Activated naive CD8-positive, alpha-beta T cell treated with anti-CD3 and anti-CD28 coated beads, Interleukin-2, amount 50 U/mL, for 24 hours (primary cell): ENCODE measurements at regions not wholly inside any gene's neighbourhood (a gene's known extent, or its start where the extent isn't known, plus 50 kb on each side); places are given as distances from the start of the nearest gene placed in this dataset.
A peak's percentile ranks its signal among the peaks of the same experiment; 100 is the strongest.

Experiments used
- ATAC-seq: fragments of 150-1000 bp; cut with Tn5 transposase; one replicate; pipeline ENCODE4 v1.10.0; 2021
- DNase-seq: peaks from one replicate; pipeline ENCODE4 v3.0.0; 2021
- H3K27ac Mint-ChIP-seq: one replicate; pipeline ENCODE4 v1.8.0; 2021; ENCODE audit warnings: mild to moderate bottlenecking, mixed read lengths
- H3K27me3 Mint-ChIP-seq: one replicate; pipeline ENCODE4 v1.8.0; 2021; ENCODE audit warnings: mixed read lengths
- H3K36me3 Mint-ChIP-seq: one replicate; pipeline ENCODE4 v1.8.0; 2021; ENCODE audit warnings: low read depth, mixed read lengths
- H3K4me1 Mint-ChIP-seq: one replicate; pipeline ENCODE4 v1.8.0; 2021; ENCODE audit warnings: mixed read lengths
- H3K4me3 Mint-ChIP-seq: one replicate; pipeline ENCODE4 v1.8.0; 2021; ENCODE audit warnings: mild to moderate bottlenecking, moderate library complexity, mixed read lengths
- H3K9me3 Mint-ChIP-seq: one replicate; pipeline ENCODE4 v1.8.0; 2021; ENCODE audit warnings: mixed read lengths

- no peak for ATAC-seq
- Mint-ChIP-seq H3K27me3 (peaks cover 5% of the 10 kb centered on the region), H3K4me3 (no peak overlapping the region)
Observed at GRCh38 chr12:107271523-107271922, 178.2 kb upstream of the CRY1 start.

DNA sequence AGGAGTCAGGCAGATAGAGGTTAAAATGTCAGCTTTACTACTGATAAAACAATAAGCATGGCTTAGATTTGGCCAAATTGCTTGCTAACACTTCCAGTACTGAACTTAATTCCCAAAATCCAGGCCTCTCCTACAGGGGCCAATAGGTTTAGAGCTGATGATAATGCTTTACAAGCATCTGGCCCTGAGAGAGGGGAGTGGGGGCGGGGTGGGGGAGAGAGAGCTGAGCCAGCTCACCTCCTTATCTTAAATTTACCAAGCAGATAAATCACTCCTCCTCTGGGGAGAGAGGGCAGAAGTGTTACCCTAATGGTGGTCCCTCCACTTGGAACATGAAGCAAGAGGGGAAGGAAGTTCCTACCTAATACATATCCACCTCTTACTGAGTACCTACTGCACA is 182.2 kb upstream of the CRY1 start:
- Mint-ChIP-seq H3K36me3 (peaks cover 3% of the 10 kb centered on the region), H3K9me3 (peaks cover 4% of the 10 kb centered on the region), H3K4me1 (no peaks in the 10 kb centered on the region), H3K27me3 (peaks cover 7% of the 10 kb centered on the region), H3K27ac (no peak overlapping the region), H3K4me3 (no peak overlapping the region)
- DNase-seq: no peak
- ATAC-seq: no peak

More at GRCh38 chr12:107271523-107271922, 178.2 kb upstream of the CRY1 start:
- no peak for DNase-seq
- Mint-ChIP-seq H3K27ac (no peak overlapping the region), H3K9me3 (no peaks in the 10 kb centered on the region), H3K4me1 (no peaks in the 10 kb centered on the region), H3K36me3 (no peaks in the 10 kb centered on the region)

- H3K36me3 Mint-ChIP-seq: peaks cover 3% of the 10 kb centered on the region
- no peak for ATAC-seq
- no peaks in the 10 kb centered on the region for H3K4me1 Mint-ChIP-seq
- peaks cover 4% of the 10 kb centered on the region for H3K9me3 Mint-ChIP-seq
- no peak for DNase-seq
- H3K27me3 Mint-ChIP-seq: peaks cover 7% of the 10 kb centered on the region
- no peak overlapping the region for H3K4me3 Mint-ChIP-seq
- H3K27ac Mint-ChIP-seq: no peak overlapping the region
Observed at GRCh38 chr12:107277855-107278254, 184.5 kb upstream of the CRY1 start.

- H3K4me1 Mint-ChIP-seq: peaks cover 3% of the 10 kb centered on the region
- no peak overlapping the region for H3K27ac Mint-ChIP-seq
- DNase-seq (no peak), ATAC-seq (no peak)
- peaks cover 4% of the 10 kb centered on the region for H3K9me3 Mint-ChIP-seq
- H3K27me3 Mint-ChIP-seq: peaks cover 2% of the 10 kb centered on the region
- H3K36me3 Mint-ChIP-seq: peaks cover 3% of the 10 kb centered on the region
- H3K4me3 Mint-ChIP-seq: no peak overlapping the region
Observed at GRCh38 chr12:107282628-107283027, 189.3 kb upstream of the CRY1 start.

GRCh38 chr12:107283652-107284051 is 190.3 kb upstream of the CRY1 start:
- Mint-ChIP-seq H3K36me3 (no peaks in the 10 kb centered on the region), H3K4me3 (no peak overlapping the region), H3K27me3 (no peaks in the 10 kb centered on the region), H3K27ac (no peak overlapping the region), H3K9me3 (no peaks in the 10 kb centered on the region), H3K4me1 (peaks cover 8% of the 10 kb centered on the region)
- ATAC-seq (no peak), DNase-seq (no peak)

GRCh38 chr12:107284692-107285091 is 191.3 kb upstream of the CRY1 start:
- Mint-ChIP-seq H3K36me3 (no peaks in the 10 kb centered on the region), H3K27me3 (no peaks in the 10 kb centered on the region)
- no peak for DNase-seq

GRCh38 chr12:107287436-107288413 is 194.4 kb upstream of the CRY1 start:
- H3K9me3 Mint-ChIP-seq: no peaks in the 10 kb centered on the region
- peaks cover 8% of the 10 kb centered on the region for H3K4me1 Mint-ChIP-seq
- no peak overlapping the region for H3K4me3 Mint-ChIP-seq
- ATAC-seq (peak; percentile 89), DNase-seq (peak; percentile 6)
- no peaks in the 10 kb centered on the region for H3K27me3 Mint-ChIP-seq
- H3K27ac Mint-ChIP-seq: no peak overlapping the region
- no peaks in the 10 kb centered on the region for H3K36me3 Mint-ChIP-seq

More at GRCh38 chr12:107284692-107285091, 191.3 kb upstream of the CRY1 start:
- ATAC-seq: no peak
- H3K4me3 Mint-ChIP-seq: no peak overlapping the region
- H3K9me3 Mint-ChIP-seq: no peaks in the 10 kb centered on the region
- H3K4me1 Mint-ChIP-seq: peaks cover 8% of the 10 kb centered on the region
- no peak overlapping the region for H3K27ac Mint-ChIP-seq

GRCh38 chr12:107288414-107289127 is 195.2 kb upstream of the CRY1 start:
- no peak overlapping the region for H3K27ac Mint-ChIP-seq
- H3K4me3 Mint-ChIP-seq: no peak overlapping the region
- H3K9me3 Mint-ChIP-seq: no peaks in the 10 kb centered on the region
- H3K27me3 Mint-ChIP-seq: no peaks in the 10 kb centered on the region
- ATAC-seq (no peak), DNase-seq (no peak)
- H3K36me3 Mint-ChIP-seq: no peaks in the 10 kb centered on the region
- H3K4me1 Mint-ChIP-seq: peaks cover 8% of the 10 kb centered on the region

- no peaks in the 10 kb centered on the region for H3K9me3 Mint-ChIP-seq
- DNase-seq: no peak
- no peaks in the 10 kb centered on the region for H3K36me3 Mint-ChIP-seq
- H3K27me3 Mint-ChIP-seq: no peaks in the 10 kb centered on the region
- no peak overlapping the region for H3K27ac Mint-ChIP-seq
- H3K4me3 Mint-ChIP-seq: no peak overlapping the region
- peaks cover 8% of the 10 kb centered on the region for H3K4me1 Mint-ChIP-seq
- no peak for ATAC-seq
Observed at GRCh38 chr12:107291018-107291417, 197.7 kb upstream of the CRY1 start.

DNA sequence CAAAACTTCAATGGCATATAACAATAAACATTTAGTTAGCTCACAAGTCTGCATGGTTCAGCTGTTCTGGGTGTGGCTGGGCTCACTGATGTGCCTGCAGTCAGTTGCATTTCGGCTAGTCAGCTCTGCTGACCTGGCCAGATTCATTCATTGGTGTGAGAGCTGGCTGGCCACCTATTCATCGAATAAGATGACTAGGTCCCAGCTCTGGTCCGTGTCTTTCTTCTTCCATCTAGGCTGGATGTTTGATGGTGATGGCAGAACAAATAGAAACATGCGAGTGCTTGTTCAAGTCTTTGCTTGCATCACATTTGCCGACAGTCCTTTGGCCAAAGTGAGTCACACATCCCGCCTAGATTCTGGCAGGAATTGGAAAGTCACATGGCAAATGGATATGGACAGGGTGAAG is 203.3 kb upstream of the CRY1 start:
- peaks cover 4% of the 10 kb centered on the region for H3K4me1 Mint-ChIP-seq
- no peaks in the 10 kb centered on the region for H3K9me3 Mint-ChIP-seq
- no peak for DNase-seq

DNA sequence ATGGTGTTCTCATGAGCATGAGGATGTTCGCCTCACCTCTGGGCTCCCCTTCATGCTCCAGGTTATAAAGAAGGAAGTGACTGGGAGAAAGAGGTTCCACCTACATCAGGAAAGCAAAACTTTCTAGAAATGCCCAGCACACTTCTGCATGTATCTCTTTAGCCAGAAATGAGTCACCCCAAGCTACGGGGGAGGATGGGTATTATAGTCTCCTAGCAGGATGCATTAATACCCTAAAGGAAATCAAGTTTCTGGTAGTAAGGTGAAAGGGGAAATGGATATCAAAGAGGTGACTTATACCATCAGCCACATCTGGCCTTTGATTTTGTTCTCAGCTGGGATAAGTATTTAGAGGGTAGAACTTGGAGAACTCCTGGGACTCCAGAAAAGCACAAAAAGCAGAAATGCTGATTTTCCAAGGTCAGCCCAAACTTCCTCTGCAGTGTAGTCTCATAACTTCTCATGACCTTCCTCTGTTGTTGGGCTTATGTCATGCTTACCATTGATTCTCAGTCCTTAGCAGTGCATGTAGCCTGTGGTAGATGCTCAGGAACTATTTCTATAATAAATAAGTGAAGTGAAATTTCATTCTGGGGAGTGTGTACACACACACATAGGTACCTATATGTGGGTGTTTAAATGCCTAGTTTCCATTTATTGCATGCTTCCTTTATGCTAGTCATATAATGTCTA is 209.4 kb upstream of the CRY1 start:
- Mint-ChIP-seq H3K36me3 (no peaks in the 10 kb centered on the region), H3K27me3 (no peaks in the 10 kb centered on the region), H3K4me3 (no peak overlapping the region), H3K27ac (no peak overlapping the region), H3K9me3 (no peaks in the 10 kb centered on the region), H3K4me1 (peaks cover 8% of the 10 kb centered on the region)
- ATAC-seq: peak; percentile 49
- no peak for DNase-seq

More for the DNA sequence above, 203.3 kb upstream of the CRY1 start:
- no peak overlapping the region for H3K27ac Mint-ChIP-seq
- no peak for ATAC-seq
- no peaks in the 10 kb centered on the region for H3K36me3 Mint-ChIP-seq
- no peaks in the 10 kb centered on the region for H3K27me3 Mint-ChIP-seq
- H3K4me3 Mint-ChIP-seq: no peak overlapping the region

GRCh38 chr12:107304588-107305532 is 211.5 kb upstream of the CRY1 start:
- DNase-seq (no peak), ATAC-seq (peak; percentile 86)
- Mint-ChIP-seq H3K36me3 (no peaks in the 10 kb centered on the region), H3K27me3 (no peaks in the 10 kb centered on the region), H3K9me3 (no peaks in the 10 kb centered on the region), H3K4me3 (no peak overlapping the region), H3K4me1 (peaks cover 17% of the 10 kb centered on the region), H3K27ac (no peak overlapping the region)

DNA sequence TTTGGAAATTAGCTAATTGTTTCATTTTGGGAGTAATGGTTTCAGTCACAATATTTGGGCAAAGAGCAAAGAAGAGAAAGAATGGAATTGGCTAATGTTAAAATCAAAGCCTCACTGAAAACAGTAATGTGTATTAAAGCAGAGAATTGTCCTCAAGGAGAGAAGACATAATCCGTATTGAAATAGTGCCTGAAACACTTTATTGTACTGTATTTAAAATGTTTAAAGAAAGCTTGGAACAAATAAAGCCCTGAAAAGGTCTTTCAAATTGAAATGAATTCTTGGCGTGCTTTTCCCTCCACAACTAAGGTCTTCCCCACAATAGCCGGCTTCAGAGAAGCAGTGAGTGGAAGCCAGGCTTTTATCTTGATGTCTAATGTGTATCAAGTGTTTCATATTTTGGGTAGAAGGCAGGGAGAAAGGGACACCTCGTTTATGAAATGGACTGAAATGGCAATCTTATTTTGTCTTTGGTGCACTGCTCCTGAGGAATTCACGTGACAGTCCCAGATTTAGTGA is 212.9 kb upstream of the CRY1 start:
- peaks cover 17% of the 10 kb centered on the region for H3K4me1 Mint-ChIP-seq
- H3K9me3 Mint-ChIP-seq: no peaks in the 10 kb centered on the region
- H3K27me3 Mint-ChIP-seq: no peaks in the 10 kb centered on the region
- H3K36me3 Mint-ChIP-seq: no peaks in the 10 kb centered on the region
- no peak overlapping the region for H3K4me3 Mint-ChIP-seq
- no peak for ATAC-seq
- no peak for DNase-seq
- H3K27ac Mint-ChIP-seq: no peak overlapping the region
